Fibroblast of upper back skin (primary cell): ENCODE measurements at regions not wholly inside any gene's neighbourhood (a gene's known extent, or its start where the extent isn't known, plus 50 kb on each side); places are given as distances from the start of the nearest gene placed in this dataset.
"Not testable (repeated sequence)": the region's sequence is repeated elsewhere in the genome, so short reads cannot be mapped to it uniquely, and the experiment has no call there.

Experiments used
- DNase-seq: peaks from one replicate; pipeline ENCODE4 v3.0.0-alpha.2; 2013

DNA sequence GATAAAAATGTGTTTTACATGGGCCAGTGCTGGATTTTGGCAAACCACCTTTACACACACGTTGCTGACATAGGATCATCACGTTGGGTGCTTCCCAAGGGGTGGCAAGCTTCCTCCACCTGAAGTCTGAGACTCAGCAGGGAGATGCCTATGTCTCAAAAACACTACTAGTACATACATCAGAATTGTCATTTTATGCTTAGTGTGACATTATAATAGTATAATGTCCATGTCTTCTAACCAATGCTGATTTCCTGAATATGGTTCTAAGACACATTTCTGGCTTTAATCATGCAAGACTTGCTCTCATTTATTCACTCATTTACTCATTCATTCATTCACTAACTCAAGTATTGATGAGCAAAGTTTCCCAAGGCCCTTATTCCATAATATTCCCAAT lies 322.3 kb downstream of the LNPK start:
- no peak for DNase-seq

DNA sequence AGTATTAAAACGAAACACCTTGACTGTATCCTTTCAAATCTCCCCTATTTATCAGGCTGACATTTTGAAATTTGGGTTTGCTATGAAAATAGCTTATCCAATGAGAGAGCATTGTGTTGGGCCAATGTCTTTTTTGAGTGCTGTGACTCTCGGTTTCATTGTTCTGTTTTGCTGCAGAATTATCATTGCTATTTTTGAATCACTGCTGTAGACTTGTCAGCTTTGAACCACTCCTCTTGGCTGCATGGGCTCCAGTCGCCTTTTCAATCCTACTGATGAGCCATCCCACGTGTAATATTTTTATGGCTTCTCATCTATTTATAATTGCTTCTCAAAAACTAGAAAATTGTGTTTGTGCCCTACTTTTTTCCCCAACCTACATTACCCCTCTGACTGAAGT lies 322.8 kb downstream of the LNPK start:
- DNase-seq: no peak

DNA sequence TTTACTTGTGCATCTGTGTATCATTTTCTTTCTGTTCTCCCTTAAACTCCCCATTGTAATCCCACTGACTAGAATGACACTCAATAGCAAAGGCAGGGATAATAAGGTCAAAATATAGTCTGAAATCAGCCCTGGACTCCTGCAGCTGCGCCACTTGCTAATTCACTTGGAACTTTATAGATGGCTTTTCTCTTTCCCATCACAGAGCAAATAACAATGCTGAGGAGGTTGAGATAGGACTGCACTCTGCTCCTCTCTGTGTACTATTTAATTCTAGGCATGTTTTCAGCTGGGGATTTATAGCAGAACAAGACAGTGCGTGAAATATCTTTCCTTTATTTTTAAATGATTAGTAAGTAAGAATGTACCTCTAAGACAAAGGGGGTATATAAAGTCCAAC lies 324.2 kb downstream of the LNPK start:
- no peak for DNase-seq

DNA sequence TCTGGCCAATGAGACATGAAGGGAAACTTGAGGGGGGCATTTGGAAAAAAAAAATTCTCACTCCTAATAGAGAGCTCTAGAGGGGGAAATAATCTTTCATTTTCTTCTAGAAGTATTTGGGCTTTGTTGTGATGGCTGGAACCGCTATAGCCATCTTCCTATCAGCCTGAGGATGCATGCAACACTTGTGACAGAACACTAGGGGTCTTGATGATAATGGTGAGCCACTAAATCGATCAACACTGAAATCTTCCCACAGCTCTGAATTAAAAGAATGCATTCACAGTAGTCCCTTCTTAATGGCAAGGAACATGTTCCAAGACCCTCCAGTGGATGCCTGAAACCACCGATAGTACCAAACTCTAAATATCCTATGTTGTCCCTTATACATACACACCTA lies 325.3 kb downstream of the LNPK start:
- DNase-seq: no peak

- not testable (repeated sequence) for DNase-seq
Measured at GRCh38 chr2:175668804-175669203, 333.3 kb downstream of the LNPK start.

- no peak for DNase-seq
Measured at GRCh38 chr2:175662335-175662734, 339.7 kb downstream of the LNPK start.

DNA sequence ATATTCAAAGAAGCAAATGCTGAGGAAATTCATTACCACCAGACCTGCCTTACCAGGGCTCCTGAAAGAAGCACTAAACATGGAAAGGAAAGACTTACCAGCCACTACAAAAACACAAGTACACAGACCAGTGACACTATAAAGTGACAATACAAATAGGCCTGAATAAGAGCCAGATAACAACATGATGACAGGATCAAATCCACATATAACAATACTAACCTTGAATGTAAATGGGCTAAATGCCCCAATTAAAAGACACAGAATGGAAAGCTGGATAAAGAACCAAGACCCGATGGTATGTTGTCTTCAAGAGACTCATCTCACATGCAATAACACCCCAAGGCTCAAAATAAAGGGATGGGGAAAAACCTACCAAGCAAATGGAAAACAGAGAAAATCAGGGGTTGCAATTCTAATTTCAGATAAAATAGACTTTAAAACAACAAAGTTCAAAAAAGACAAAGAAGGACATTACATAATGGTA lies 353.4 kb downstream of the LNPK start:
- no peak for DNase-seq

GRCh38 chr2:175647058-175647457 lies 355.0 kb downstream of the LNPK start:
- DNase-seq: no peak

GRCh38 chr2:175640655-175641054 lies 361.4 kb downstream of the LNPK start:
- DNase-seq: no peak

GRCh38 chr2:175633227-175633626 lies 368.8 kb downstream of the LNPK start:
- DNase-seq: no peak

DNA sequence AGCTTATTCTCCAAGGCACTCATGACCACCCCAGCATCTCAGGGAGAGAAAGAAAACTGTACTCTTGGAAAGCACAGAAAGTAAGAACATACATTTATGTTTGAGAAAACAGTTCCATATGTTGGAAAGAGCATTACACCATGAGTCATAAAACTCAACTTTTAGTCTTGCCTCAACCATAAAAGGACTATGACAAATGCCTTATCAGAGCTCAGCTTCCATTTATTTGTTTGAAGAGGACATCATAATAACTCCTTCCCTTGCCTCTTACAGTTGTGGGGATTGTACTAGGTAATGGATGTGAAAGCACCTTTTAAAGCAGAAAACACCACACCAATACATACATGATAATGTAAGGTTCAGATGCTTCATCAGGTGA lies 370.8 kb downstream of the LNPK start:
- DNase-seq: peak; percentile 20

- DNase-seq: no peak
Measured at GRCh38 chr2:175630280-175631244, 371.5 kb downstream of the LNPK start.

DNA sequence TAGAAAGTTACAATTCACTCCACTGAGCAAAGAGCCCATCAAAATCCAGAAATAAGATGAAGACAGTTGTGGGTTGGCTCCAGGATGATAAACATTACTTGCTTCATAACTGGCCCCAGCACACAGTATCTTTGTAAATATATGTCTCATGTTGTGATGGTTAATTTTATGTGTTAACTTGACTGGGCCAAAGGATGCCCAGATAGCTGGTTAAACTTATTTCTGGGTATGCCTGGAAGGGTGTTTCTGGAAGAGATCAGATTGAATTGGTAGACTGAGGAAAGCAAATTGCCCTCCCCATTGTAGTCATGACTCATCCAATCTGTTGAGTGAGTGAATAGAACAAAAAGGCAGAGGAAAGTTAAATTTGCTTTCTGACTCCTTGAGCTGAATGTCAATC lies 373.8 kb downstream of the LNPK start:
- no peak for DNase-seq

DNA sequence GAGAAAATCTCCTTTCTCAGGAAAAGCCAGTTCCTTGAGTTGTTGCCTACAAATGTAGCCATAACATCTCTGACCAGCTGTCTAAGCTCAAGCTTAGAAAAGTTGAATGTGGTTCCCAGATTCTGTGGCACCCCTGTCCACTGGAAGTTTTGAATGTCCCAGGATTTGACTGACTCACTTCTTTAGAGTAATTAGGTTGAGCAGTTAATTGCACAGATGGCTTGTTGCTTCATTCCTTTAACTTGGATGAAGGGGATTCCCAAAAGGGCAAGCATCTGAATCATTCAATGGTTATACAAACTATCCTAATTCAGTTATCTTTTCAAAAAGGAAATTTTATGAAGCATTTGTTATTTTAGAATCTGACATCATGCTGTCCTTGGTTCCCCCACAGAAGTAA lies 374.7 kb downstream of the LNPK start:
- no peak for DNase-seq

DNA sequence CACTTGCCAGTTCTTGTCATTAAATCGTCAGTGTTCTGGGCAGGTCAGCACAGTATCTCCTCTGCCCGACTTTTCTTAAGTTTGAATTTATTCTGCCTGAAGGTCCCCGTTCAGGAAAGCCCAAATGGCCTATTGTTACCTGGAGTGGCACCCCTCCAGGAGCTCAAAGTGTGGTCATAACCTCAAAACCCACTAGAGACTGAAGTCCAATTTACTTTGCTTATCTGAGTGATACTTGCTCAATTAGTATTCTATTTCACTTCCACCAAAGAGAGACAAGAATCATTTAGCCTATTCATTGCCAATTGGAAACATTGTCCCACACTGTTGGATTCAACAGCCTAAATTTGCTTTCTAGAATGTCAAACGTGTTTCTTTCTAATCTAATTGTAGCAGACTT lies 375.3 kb downstream of the LNPK start:
- DNase-seq: no peak

GRCh38 chr2:175624785-175625184 lies 377.3 kb downstream of the LNPK start:
- DNase-seq: no peak

DNA sequence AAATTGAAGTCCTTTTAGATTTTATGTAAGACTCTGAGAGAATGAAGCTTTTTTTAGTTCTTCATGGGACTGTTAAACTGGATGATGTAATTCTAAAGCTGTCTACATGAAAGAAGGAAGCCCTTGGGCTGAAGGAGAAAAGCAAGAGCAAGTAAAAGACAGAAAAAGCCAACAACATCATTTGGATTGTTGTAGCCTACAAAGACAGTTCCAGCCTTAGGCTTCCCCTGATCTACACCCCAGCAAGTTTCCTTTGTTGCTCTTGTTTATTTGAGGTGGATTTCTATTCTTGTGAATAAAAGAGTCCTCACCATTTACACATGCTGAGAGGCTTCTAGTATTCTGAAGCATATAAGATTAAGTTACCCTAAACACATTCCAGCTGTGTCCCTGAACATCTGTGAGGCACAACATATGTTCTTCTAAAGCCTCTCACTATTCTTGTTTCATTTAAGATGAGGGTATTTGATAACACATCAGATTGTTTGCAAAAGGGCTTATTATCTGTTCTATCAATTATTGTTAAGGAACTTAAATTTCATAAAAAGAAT lies 377.8 kb downstream of the LNPK start:
- DNase-seq: no peak

DNA sequence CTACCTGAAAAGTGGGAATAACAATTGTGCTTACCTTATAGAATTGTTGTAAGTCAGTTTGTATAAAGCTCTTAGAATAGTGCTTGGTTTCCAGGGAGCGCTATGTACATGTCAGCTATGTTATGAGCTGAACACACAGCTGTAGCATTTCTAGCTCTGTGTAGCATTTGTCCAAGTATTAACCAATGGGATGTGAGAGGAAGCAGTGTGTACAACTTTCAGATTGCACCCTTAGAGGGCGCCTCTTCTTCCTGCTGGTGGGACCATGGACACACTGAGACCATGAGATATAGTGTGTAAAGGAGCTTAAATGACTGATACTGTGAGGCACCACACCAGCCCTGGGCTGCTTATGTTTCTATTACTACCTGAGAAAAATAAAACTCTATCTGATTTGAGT lies 380.2 kb downstream of the LNPK start:
- DNase-seq: no peak

DNA sequence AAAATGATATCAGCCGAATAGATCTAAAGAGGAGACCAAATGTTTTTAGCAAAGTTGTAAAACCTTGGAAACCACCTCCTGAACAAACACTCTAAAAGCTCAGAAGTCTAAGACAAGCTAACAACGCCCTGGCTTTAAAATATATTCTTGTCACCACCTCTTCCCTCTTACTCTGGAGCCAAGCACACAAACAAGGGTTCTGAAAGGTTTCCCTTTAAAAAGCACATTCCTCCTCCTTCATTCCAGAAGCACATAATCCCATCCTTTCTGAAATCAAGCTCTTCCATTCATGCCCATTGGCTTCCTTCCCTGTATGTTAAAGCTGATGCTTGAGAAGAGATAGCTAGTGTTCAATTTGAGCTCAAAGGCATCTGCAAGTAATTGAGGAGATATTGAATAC lies 382.0 kb downstream of the LNPK start:
- DNase-seq: no peak

- no peak for DNase-seq
Measured at GRCh38 chr2:175619179-175620045, 382.7 kb downstream of the LNPK start.

DNA sequence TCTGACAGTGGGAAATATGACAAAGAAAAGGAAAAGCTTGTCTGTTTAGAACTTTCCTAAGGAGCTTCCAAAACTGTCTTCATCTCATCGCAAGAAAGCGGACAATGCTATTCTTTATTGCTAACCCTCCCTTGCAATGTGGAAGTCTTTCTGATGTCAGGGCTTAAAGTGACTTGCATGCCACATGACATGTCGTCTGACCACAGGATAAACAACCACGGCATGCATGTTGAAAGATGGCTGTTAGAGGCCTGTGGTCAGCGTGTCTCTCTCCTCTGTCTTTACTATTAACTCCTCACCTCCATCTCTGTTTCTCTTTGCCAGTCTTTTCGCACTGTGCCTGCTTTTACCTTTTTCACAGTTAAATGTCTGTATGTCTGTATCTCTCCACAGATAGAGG lies 389.8 kb downstream of the LNPK start:
- DNase-seq: no peak

GRCh38 chr2:175606010-175606841 lies 395.8 kb downstream of the LNPK start:
- DNase-seq: peak; percentile 84

DNA sequence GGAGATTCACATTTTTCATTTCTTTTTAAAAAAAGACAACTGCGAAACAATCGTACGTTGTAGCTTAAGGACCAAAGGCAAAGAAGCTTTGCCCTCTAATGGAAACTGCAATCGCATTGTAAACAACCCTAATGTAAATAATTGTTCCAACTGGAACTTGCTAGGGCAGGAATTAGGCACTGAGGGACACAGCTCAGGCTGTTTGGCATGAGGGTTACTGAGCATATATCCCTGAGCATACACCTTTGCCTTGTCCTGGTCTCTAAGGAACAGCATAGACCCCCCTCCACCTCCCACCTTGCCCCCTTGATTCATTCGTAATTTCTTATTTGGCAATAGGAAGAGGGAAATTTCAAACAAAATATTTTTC lies 396.4 kb downstream of the LNPK start:
- DNase-seq: no peak
